HEK293 (cell line): ENCODE measurements at regions not wholly inside any gene's neighbourhood (a gene's known extent, or its start where the extent isn't known, plus 50 kb on each side); places are given as distances from the start of the nearest gene placed in this dataset.

Experiments used
- CTCF ChIA-PET: fragments of 350-600 bp; formaldehyde crosslinking; extraction: SDS; loops from one replicate; lab custom pipeline; 2021; ENCODE audit warnings: antibody characterized with exemption; lab: Yijun Ruan, JAX
- POLR2A ChIA-PET: fragments of 300-600 bp; formaldehyde crosslinking; extraction: SDS; loops from one replicate; lab custom pipeline; 2020; ENCODE audit warnings: antibody characterized with exemption, inconsistent platforms; lab: Yijun Ruan, JAX
- H3K27ac ChIP-seq: fragments of 200-500 bp; sonication (Bioruptor generic); 2 replicates; pipeline ENCODE4 v1.5.1; 2014; ENCODE audit warnings: low read depth, low read length, control low read depth, inconsistent platforms; ENCODE audit errors: extremely low read depth
- H3K36me3 ChIP-seq, 2 experiments: fragments of 200-500 bp in 1 of 2; sonication (Bioruptor generic) in 1 of 2; 1 replicate in 1 of 2; 2 replicates in 1 of 2; pipeline ENCODE4 v1.5.1; 2014 to 2017; ENCODE audit warnings: inconsistent platforms in 2 of 2, low read length in 2 of 2; ENCODE audit not compliant: control insufficient read depth in 2 of 2, insufficient read depth in 1 of 2
- H3K4me1 ChIP-seq: fragments of 200-500 bp; sonication (Bioruptor generic); 2 replicates; pipeline ENCODE4 v1.5.1; 2014; ENCODE audit warnings: mild to moderate bottlenecking, low read length, inconsistent platforms; ENCODE audit not compliant: control insufficient read depth, insufficient read depth
- H3K4me3 ChIP-seq: 2 replicates; pipeline ENCODE4 v1.5.1; 2011; ENCODE audit warnings: low read depth, mild to moderate bottlenecking, control low read depth, low read length, moderate library complexity
- H3K9me3 ChIP-seq: fragments of 200-500 bp; sonication (Bioruptor generic); 2 replicates; pipeline ENCODE4 v1.5.1; 2014; ENCODE audit warnings: low read depth, low read length, inconsistent platforms; ENCODE audit not compliant: control insufficient read depth, insufficient read depth
- KLF7 ChIP-seq: fragments of 450-650 bp; formaldehyde crosslinking; IDR thresholded peaks from 2 replicates; pipeline ENCODE4 v1.5.1; 2016; ENCODE audit warnings: missing biosample characterization, missing genetic modification characterization, borderline replicate concordance
- KLF8 ChIP-seq: fragments of 450-650 bp; formaldehyde crosslinking; IDR thresholded peaks from 2 replicates; pipeline ENCODE4 v1.5.1; 2016; ENCODE audit warnings: missing biosample characterization, missing genetic modification characterization
- OVOL3 ChIP-seq: fragments of 450-650 bp; formaldehyde crosslinking; IDR thresholded peaks from 2 replicates; pipeline ENCODE4 v1.5.1; 2016; ENCODE audit warnings: missing biosample characterization, missing genetic modification characterization
- TRIM28 ChIP-seq: IDR thresholded peaks from 2 replicates; pipeline ENCODE4 v1.6.1; 2011; ENCODE audit warnings: low read length, control low read depth, borderline replicate concordance
- TSHZ1 ChIP-seq: fragments of 450-650 bp; formaldehyde crosslinking; IDR thresholded peaks from 2 replicates; pipeline ENCODE4 v1.5.1; 2016; ENCODE audit warnings: missing biosample characterization, missing genetic modification characterization, borderline replicate concordance
- ZFHX2 ChIP-seq: fragments of 450-650 bp; formaldehyde crosslinking; conservative IDR thresholded peaks from 2 replicates; pipeline ENCODE4 v1.5.1; 2016; ENCODE audit warnings: missing biosample characterization, missing genetic modification characterization
- ZNF10 ChIP-seq: fragments of 450-650 bp; formaldehyde crosslinking; IDR thresholded peaks from 2 replicates; pipeline ENCODE4 v1.5.1; 2017; ENCODE audit warnings: missing biosample characterization, missing genetic modification characterization
- ZNF2 ChIP-seq: fragments of 450-650 bp; formaldehyde crosslinking; IDR thresholded peaks from 2 replicates; pipeline ENCODE4 v1.5.1; 2016; ENCODE audit warnings: missing biosample characterization, missing genetic modification characterization
- ZNF24 ChIP-seq: fragments of 450-650 bp; formaldehyde crosslinking; IDR thresholded peaks from 2 replicates; pipeline ENCODE4 v1.5.1; 2016; ENCODE audit warnings: missing biosample characterization, missing genetic modification characterization
- ZNF518A ChIP-seq: fragments of 450-650 bp; formaldehyde crosslinking; conservative IDR thresholded peaks from 2 replicates; pipeline ENCODE4 v1.5.1; 2016; ENCODE audit warnings: low read depth, missing biosample characterization, missing genetic modification characterization
- ZNF558 ChIP-seq: fragments of 450-650 bp; formaldehyde crosslinking; IDR thresholded peaks from 2 replicates; pipeline ENCODE4 v1.5.1; 2016; ENCODE audit warnings: missing biosample characterization, missing genetic modification characterization
- ZNF610 ChIP-seq: fragments of 450-650 bp; formaldehyde crosslinking; IDR thresholded peaks from 2 replicates; pipeline ENCODE4 v1.5.1; 2016; ENCODE audit warnings: missing biosample characterization, missing genetic modification characterization, borderline replicate concordance
- ZNF704 ChIP-seq: fragments of 450-650 bp; formaldehyde crosslinking; IDR thresholded peaks from 2 replicates; pipeline ENCODE4 v1.5.1; 2016; ENCODE audit warnings: missing biosample characterization, missing genetic modification characterization

GRCh38 chr10:10605551-10606081 lies 412.1 kb upstream of the CELF2 start (continued):
- TF ChIP-seq ZNF518A = no peak
- no peak for TF ChIP-seq TRIM28
- no peak for TF ChIP-seq KLF7 (tag by site-specific recombination)

- CTCF ChIA-PET = no interaction called here
- no peak for TF ChIP-seq TRIM28
- no peak for TF ChIP-seq ZNF558 (tag by site-specific recombination)
- TF ChIP-seq ZNF704 (tag by site-specific recombination) = no peak
- no peak for TF ChIP-seq KLF8 (tag by site-specific recombination)
- no peak for TF ChIP-seq OVOL3
- TF ChIP-seq ZNF24 (tag by site-specific recombination) = no peak
- TF ChIP-seq ZFHX2 = no peak
- no peak for TF ChIP-seq ZNF610 (tag by site-specific recombination)
- Histone ChIP-seq H3K36me3 (no peaks in the 10 kb centered on the region), H3K27ac (no peak overlapping the region), H3K4me3 (no peak overlapping the region), H3K9me3 (no peaks in the 10 kb centered on the region), H3K4me1 (peaks cover 3% of the 10 kb centered on the region; the same call in 1 of the 2 replicates)
- POLR2A ChIA-PET = no interaction called here
Measured at GRCh38 chr10:10609379-10609955, 408.2 kb upstream of the CELF2 start.

GRCh38 chr10:10610171-10610570 lies 407.5 kb upstream of the CELF2 start:
- H3K36me3 ChIP-seq = no peaks in the 10 kb centered on the region
- TF ChIP-seq TSHZ1 (tag by site-specific recombination) = no peak
- TF ChIP-seq ZNF2 (tag by site-specific recombination) = no peak
- TF ChIP-seq ZNF10 (tag by site-specific recombination) = no peak
- H3K4me3 ChIP-seq = no peak overlapping the region
- no peak overlapping the region for H3K27ac ChIP-seq
- ChIA-PET CTCF (no interaction called here), POLR2A (no interaction called here)
- H3K9me3 ChIP-seq = no peaks in the 10 kb centered on the region
- H3K4me1 ChIP-seq = peaks cover 3% of the 10 kb centered on the region; the same call in 1 of the 2 replicates
